ENCODE measurements at regions not wholly inside any gene's neighbourhood (a gene's known extent, or its start where the extent isn't known, plus 50 kb on each side); places are given as distances from the start of the nearest gene placed in this dataset.

- no peak overlapping the region for H3K4me3 Mint-ChIP-seq
- no peak for TF ChIP-seq CTCF (conservative IDR thresholded peaks at IDR 0.05)
- peaks cover 4% of the 10 kb centered on the region for H3K4me1 Mint-ChIP-seq
- no peaks in the 10 kb centered on the region for H3K36me3 Mint-ChIP-seq (ENCODE audit: low read depth)
- no peak for DNase-seq (ENCODE audit: low read depth, low spot score)
- H3K27me3 Mint-ChIP-seq (ENCODE audit: low read depth) = peaks cover 13% of the 10 kb centered on the region
- H3K27ac Mint-ChIP-seq (ENCODE audit: unreplicated experiment) = no peak overlapping the region
- H3K9me3 Mint-ChIP-seq = no peaks in the 10 kb centered on the region
These were observed 149.9 kb downstream of the NXNL2 start for GRCh38 chr9:88684845-88685244.

GRCh38 chr9:88685966-88686365 is 151.0 kb downstream of the NXNL2 start:
- no peaks in the 10 kb centered on the region for H3K4me1 Mint-ChIP-seq
- peaks cover 8% of the 10 kb centered on the region for H3K27me3 Mint-ChIP-seq (ENCODE audit: low read depth)
- H3K27ac Mint-ChIP-seq (ENCODE audit: unreplicated experiment) = no peak overlapping the region
- no peak overlapping the region for H3K4me3 Mint-ChIP-seq
- TF ChIP-seq CTCF (conservative IDR thresholded peaks at IDR 0.05) = no peak
- H3K36me3 Mint-ChIP-seq (ENCODE audit: low read depth) = peaks cover 3% of the 10 kb centered on the region
- no peak for DNase-seq (ENCODE audit: low read depth, low spot score)
- peaks cover 3% of the 10 kb centered on the region for H3K9me3 Mint-ChIP-seq

GRCh38 chr9:88689509-88690298 is 154.7 kb downstream of the NXNL2 start:
- Mint-ChIP-seq H3K4me1 (no peaks in the 10 kb centered on the region), H3K27ac (ENCODE audit: unreplicated experiment) (no peak overlapping the region), H3K9me3 (peaks cover 8% of the 10 kb centered on the region), H3K4me3 (no peak overlapping the region), H3K36me3 (ENCODE audit: low read depth) (peaks cover 9% of the 10 kb centered on the region), H3K27me3 (ENCODE audit: low read depth) (peaks cover 18% of the 10 kb centered on the region)
- no peak for TF ChIP-seq CTCF (conservative IDR thresholded peaks at IDR 0.05)
- DNase-seq (ENCODE audit: low read depth, low spot score) = no peak

GRCh38 chr9:88690628-88691027 is 155.7 kb downstream of the NXNL2 start:
- Mint-ChIP-seq H3K27me3 (ENCODE audit: low read depth) (peaks cover 19% of the 10 kb centered on the region), H3K4me1 (no peaks in the 10 kb centered on the region), H3K27ac (ENCODE audit: unreplicated experiment) (no peak overlapping the region), H3K4me3 (no peak overlapping the region), H3K36me3 (ENCODE audit: low read depth) (peaks cover 9% of the 10 kb centered on the region), H3K9me3 (peaks cover 8% of the 10 kb centered on the region)
- DNase-seq (ENCODE audit: low read depth, low spot score) = no peak
- no peak for TF ChIP-seq CTCF (conservative IDR thresholded peaks at IDR 0.05)

GRCh38 chr9:88691091-88691490 is 156.1 kb downstream of the NXNL2 start:
- Mint-ChIP-seq H3K4me1 (no peaks in the 10 kb centered on the region), H3K4me3 (no peak overlapping the region), H3K9me3 (peaks cover 8% of the 10 kb centered on the region), H3K27me3 (ENCODE audit: low read depth) (peaks cover 20% of the 10 kb centered on the region), H3K27ac (ENCODE audit: unreplicated experiment) (no peak overlapping the region), H3K36me3 (ENCODE audit: low read depth) (peaks cover 9% of the 10 kb centered on the region)
- DNase-seq (ENCODE audit: low read depth, low spot score) = no peak
- TF ChIP-seq CTCF (conservative IDR thresholded peaks at IDR 0.05) = no peak
